ENCODE measurements at regions not wholly inside any gene's neighbourhood (a gene's known extent, or its start where the extent isn't known, plus 50 kb on each side); places are given as distances from the start of the nearest gene placed in this dataset.
"Not testable (repeated sequence)": the region's sequence is repeated elsewhere in the genome, so short reads cannot be mapped to it uniquely, and the experiment has no call there.

DNA sequence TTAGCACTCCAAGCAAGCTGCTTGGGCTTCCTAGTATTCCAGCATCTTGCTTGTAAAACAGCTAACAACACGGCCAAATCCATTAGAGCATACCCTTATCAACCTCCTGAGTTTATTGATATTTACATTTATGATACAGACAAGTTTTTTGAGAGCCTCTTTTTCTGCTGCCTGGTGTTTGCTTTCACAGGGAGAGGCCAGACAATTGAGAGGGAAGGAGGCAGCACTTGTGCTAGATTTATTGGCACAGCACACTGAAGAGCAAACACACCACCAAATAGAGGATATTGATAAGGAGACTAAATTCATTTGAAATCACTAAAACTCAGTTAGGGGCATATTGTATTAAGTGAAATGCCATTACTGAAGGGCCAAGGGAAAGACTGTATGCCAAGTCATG, 1142.3 kb upstream of the FANCL start:
- DNase-seq = no peak

DNA sequence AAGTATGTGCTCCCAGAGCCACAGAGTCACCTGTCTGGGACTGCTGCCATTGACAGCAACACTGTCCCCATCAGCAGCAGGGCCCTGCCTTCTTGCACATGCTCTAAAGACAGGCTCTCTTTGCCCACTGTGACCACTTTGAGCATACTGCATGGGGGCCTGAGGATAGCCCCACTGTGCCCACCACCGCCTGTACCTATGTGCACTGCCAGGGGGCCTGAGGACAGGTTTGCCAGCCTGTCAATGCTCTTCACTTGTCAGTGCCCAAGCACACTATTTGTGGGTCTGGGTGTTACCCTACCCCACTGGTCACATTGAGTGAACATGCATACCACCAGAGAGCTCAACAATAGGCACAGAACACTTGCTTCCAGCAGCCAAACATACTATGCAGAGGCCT, 1137.0 kb upstream of the FANCL start:
- no peak for DNase-seq

DNA sequence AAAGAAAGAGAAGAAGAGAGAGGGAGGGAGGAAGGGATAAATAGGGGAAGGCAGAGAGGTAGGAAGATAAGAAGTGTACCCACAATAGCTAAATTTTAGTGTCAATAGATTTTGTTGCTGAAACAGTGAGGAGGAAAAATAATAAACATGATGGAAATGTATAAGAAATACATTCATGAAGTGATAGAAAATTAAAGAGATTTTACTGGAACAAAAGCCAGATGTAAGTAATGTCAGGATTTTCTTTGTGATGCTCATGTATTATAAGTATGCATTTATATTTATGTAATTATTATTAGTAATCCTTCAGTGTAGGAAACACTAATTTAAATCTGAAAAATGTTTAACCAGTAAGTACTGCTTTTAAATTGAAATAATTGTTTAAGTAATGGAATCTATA, 1125.2 kb upstream of the FANCL start:
- no peak for DNase-seq

DNA sequence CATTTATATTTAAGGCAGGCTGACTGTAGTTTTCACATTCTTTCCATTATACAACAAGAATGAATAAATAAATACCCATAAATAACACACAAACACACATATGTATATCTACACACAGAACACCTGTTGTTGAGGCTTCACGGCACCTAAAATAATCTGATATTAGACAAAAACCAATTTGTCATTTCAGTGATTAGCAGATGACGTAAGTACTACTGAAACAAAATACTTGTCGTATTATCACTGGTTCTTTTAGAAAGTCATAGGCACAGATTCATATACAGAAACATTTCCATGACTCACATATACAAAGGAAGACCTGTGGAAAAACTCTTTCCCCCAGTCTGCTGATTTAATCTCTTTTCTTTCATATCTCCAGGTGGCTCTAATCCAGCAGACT, 1113.4 kb upstream of the FANCL start:
- DNase-seq = no peak

DNA sequence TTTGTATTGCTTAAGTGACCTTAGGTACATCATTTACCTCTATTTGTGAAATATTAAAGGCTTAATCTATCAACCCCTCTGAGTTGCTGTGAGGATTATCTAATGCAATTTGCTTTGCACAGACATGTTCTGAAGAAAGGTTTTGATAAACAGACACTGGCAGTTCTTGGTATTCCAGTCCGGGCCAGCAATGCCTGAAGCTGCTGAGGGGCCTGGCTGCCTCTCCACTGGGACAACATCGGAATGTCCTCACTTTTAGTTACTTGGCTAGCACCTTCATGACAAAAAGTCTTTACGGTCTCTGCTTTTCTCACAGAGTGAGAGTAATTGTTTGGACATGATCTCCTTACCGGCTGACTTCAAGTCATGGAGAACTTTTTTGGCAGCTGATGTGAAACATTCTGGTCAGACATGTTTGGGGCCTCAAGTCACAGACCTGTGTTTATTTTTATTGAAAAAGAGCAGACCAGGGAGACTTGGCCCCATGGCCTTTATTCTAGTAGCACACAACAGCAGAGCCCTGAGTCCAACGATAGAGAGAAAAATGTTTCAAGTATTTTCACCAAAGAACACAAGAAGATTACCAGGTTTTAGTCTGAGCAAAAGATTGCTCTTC, 1112.3 kb upstream of the FANCL start:
- no peak for DNase-seq

DNA sequence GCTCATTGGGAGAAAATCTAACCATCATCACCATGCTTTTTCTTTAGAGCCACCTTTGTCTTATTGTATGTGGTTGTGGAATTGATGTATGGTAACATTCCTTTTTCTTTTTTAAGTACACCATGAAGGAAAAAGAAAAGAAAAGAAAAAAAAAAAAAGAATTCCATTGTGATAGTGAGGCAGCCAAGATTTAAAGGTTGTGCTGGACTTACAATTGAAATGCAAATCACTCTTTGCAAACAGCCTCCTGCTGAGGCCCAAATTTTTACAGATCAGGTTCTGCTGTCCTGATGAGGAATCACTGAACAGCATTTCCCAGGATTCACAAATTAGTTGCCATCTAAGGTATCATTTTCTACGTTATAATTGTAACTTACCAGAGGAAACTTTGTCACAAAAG, 1101.0 kb upstream of the FANCL start:
- DNase-seq = no peak

DNA sequence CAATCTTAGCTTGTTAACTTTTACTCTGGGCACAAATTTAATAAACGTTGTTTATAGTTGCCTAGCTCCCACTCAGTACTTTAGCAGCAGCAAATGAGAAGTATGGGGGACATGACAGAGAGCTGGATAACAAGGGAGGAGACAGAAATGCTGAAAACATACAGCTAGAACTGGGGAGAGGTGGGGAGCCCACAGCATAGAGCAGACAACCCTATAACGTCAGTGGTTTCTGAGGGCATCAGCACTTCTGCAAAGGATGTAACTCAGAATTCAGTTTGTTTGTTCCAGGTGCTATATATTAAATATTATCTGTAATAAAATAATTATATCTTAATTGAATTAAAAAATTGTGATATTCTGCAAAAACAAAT, 1098.7 kb upstream of the FANCL start:
- DNase-seq = no peak

DNA sequence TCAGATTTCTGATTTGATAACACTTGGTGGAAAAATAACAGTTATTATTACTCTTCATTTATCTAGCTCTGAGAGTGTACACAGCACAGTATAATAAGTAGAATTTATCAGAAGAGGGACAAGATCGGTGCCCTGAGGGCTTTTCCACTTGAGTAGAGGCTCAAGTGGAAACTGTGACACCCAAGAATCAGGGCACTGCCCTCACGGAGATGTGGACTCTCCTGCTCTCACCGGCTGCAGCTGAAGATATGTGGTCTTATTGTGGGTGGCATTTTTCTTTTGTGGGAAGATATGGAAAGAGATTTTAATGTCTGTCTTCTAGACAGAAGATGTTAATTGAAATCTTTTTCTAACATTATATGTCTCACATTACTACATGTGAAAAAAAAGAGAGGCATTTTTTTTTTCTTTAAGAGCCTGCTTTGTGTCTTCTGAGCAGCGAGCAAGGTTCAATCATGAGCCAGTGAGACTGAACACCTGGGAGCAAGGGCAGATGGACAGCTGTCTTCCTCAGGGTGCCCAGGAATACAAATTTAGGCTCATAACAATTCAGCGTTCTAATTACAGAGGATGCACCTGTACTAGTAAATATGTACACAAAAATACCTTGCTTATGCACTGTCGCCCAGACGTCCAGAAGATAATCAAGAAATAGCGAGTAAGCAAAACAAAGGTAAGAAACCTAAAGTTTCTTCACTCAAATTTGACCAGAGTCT, 1098.2 kb upstream of the FANCL start:
- DNase-seq = no peak

DNA sequence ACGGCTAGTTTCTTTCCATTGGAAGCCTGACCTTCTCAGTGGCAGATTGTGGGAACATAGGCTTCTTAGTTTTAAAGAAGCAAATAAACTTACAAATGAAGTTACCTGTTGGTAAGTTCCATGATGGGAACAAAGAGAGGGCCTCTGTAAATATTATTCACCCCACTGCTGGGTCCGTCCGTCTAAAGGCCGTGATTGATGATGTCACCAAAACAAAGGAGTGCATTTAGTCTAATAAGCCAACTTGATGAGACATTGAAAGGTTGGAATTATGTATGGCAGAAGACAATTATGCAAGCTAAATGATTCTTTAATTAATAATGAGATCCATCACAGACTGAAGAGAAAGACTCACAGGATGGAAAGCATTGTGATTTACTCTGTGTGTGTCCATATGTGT, 1091.9 kb upstream of the FANCL start:
- DNase-seq = no peak

DNA sequence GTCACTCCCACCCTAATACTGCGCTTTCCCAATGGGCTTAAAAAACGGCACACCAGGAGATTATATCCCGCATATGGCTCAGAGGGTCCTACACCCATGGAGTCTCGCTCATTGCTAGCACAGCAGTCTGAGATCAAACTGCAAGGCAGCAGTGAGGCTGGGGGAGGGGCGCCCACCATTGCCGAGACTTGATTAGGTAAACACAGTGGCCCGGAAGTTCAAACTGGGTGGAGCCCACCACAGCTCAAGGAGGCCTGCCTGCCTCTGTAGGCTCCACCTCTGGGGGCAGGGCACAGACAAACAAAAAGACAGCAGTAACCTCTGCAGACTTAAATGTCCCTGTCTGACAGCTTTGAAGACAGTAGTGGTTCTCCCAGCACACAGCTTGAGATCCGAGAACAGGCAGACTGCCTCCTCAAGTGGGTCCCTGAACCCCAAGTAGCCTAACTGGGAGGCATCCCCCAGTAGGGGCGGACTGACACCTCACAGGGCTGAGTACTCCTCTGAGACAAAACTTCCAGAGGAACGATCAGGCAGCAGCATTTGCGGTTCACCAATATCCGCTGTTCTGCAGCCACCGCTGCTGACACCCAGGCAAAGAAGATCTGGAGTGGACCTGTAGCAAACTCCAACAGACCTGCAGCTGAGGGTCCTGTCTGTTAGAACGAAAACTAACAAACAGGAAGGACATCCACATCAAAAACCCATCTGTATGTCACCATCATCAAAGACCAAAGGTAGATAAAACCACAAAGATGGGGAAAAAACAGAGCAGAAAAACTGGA, 1085.6 kb upstream of the FANCL start:
- DNase-seq = not testable (repeated sequence)

DNA sequence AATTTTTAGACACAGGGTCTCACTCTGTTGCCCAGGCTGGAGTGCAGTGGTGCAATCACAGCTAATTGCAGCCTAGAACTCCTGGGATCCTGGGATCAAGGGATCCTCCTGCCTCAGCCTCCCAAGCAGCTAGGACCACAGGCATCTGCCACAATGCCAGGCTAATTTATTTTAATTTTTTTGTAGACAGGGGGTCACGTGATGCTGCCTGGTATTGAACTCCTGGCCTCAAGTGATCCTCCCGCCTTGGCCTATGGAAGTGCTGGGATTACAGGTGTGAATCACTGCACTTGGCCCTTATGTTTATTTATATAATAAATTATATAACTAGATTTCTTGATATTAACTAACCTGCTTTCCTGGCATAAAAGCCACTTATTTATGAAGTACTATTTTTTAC, 1081.7 kb upstream of the FANCL start:
- no peak for DNase-seq

DNA sequence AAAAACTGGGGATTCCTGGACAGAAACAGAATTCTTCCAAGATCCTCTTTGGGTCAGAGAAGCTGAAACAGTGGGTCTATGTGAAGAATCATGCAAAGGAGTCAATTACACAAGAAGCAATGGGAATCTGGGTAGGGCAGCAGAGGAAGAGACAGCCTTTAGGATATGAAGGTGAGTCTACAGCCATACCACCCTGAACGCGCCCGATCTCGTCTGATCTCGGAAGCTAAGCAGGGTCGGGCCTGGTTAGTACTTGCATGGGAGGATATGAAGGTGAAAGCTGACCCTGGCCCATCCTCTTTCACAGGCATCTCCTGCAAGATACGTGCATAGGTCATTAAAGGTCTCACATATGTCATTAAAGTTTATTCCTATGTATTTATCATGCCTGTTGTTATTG, 1080.9 kb upstream of the FANCL start:
- DNase-seq = no peak

DNA sequence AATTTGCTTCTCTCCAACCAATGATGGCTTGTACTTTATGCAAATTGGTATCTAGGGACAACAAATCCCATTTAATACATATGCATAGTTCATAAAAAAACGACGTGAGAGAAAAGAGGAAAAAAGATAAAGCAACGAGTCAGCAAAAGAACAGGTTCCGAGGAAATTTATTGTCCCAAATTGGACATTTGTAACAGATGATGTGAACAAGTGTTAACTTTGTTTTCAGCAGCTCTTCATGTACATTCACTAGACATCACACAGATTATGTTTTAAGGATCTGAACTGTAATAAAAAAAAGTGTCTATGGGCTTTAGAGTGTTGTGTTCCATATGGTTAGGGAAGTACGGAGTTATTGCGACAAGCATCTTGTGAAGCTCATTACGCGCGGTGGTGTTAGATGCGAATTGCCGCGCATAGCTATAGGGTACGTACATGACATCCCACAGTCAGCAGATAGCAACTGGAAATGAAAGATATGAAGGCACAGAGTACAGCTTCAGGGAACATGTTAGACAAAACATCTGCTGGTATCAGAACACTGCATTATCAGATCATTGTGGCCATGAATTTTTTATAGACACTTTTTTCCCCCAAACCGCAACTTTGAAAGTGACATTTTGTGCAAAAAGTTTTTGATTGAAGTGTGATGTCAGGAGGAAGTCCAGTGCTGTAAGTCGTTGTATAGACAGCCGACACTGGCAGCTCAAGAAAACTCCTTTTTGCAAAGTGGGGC, 1073.1 kb upstream of the FANCL start:
- no peak for DNase-seq

DNA sequence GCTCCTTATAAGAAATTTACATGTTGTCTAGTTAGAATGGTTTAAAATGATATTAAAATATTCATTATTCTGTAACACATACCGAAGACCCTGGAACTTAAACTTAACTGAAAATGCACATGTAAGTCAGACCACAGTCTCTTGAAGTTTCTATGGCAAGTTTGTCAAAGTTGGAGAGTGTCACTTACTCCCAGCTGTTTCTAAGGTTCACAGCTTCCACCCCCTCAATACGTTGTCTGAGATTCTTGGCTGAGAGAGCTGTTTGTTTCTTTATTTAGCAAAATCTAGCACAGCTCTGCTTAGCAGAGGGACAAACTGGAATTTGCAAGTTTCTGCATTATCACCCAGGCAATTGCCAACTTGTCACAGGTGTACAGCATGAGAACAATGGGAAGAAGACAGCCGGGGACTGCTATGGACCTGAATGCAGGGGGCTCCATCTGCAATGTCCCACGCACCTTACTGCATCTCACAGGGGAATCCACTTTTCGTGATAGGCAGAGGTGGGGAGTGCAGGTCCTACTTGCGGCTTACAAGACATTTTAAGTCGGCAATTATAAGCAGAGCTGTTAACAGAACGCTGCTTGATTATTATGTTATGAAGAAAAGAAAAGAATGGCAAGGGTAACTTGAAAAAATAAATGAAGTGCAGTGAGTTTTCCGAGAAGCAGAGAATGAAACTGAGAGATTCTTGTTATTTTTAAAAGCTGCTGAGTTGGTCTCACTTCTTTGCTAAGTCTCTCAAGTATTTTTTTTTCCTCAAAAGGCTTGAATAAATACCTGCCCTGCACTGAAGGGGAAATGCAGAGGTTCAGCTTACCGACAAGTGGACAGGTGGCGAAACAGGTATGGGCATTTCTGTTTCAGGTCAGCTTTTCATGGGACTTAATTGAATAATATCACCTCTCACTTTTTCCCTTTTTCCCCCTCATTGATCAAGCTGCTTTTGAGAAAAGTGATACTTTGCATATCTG, 1072.1 kb upstream of the FANCL start:
- DNase-seq = no peak

DNA sequence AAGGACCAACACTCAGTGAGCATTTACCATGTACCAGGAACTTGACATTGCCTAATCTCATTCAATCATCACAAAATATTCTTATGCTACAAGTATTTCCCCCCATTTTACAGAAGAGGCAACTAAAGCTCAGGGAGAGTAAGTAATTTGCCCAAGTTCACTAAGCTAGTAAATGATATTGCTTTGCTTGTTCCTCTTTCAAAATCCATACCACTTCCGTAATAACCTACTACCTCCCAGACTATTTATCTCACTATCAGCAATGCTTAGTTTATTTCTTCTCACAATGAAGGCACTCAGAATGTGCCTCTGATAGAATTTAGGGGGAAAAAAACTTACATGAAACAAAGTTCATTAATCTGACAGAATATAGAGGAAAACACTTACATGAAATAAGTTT, 1070.9 kb upstream of the FANCL start:
- DNase-seq = no peak

DNA sequence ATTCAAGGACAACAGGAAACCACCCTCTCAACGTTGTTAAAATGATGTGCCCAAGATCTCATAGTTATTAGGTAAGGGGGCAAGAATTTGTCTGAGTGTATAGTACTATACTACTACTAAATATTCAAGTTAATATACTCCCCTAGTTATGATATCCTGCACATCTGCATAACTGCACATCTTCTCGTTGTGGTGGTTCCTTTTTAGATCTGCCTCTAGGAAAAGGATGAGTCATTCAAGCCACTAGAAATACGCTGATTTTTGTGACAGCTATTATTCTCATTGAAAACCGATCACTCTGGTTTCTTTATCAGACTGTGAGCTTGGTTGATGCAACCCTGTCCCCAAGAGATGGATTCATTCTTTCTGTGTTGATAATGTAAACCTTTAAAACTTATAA, 1067.0 kb upstream of the FANCL start:
- DNase-seq = no peak

DNA sequence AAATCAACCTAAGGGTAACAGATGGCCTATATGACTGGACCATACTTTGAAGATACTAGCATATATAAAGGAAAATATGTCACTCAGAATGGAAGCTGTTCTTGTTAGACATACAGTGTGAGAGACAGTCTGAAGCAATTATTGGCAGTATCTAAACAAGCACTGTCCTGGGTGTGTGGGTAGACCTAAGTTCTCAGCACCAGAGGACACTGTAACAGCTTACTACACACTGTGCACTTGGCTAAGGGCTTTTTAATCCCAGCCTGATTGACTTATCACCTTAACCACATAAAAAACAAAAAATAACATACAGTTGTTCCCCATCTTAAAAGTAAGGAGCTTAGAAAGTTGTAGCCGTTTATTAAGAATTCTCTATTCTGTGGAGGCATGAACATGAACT, 1066.1 kb upstream of the FANCL start:
- DNase-seq = no peak

DNA sequence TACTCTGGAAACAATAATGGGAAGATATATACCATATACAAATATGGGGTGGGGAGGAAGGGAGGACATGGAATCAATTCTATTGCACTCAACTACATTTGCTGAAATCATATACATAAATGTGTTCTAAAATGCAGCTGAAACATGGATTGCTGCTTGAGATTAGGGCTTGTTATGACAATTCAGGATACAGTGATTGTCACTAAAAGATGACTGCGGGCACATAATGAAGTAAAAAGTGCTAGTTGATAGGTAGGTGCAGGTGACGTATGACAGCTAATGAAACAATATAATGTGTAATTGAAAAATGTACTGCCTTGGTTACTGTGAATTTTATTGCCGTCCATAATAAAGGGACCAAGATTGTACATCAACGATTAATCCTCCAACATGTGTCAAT, 1062.1 kb upstream of the FANCL start:
- no peak for DNase-seq

DNA sequence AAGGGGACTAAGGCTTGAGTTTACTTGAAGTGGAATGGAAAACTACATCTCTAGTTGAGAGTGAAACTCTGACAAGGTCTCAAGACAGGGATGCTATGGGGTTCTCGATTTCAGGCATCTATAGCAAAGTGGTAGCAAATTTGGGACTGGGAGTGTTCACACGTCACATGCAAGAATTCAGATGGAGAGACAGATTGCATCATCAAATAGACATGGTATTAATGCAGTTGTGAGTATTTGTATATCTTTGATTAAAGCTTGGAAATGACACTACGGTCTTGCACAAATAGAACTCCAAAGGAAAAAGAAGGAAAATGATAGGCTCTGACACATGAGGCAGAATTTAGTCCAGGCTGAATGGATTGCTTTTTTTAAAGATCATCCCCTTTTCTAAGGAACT, 1061.6 kb upstream of the FANCL start:
- DNase-seq = no peak

DNA sequence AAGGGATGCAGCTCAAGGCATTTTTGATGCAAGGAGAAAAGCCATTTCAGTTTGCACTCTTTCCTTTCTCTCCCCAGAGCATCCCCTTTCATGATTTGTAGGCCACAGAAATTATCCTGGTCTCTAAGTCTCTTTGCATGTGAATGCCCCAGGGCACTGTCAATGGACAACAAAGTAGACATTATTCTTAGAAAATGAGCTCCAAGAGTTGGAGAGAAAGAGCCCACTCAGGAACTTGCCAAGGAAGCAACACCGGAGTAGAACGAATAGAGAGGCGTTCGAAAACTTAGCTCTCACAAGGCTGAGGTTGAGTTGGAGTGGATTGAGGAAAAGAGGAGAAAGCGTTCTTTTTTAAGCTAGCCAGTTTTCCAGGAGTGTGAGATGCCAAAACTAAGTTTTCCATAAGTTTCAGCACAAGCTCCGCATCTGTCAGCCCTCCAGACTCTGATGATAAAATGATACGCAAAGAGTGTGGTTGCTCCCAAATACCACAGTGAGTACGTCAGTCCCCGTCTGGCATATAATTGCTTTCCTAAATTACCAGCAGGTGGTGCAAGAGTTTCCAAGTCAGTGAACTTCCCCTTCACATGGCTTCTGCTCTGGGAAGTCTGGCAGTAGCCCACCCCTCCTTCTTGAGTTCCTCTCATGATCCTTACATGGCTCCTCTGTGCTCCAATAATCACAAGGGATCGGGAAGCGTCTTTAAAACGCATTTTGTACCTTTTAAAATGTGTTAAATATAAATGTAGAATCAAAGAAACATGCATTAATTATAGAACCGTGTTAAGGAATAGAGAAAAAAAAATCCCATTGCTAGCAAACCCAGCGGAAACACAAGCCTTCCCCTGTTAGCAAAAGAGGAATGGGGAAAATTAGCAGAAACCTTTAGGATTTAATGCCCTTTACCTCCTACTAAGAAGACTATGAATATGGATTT, 1060.6 kb upstream of the FANCL start:
- no peak for DNase-seq

DNA sequence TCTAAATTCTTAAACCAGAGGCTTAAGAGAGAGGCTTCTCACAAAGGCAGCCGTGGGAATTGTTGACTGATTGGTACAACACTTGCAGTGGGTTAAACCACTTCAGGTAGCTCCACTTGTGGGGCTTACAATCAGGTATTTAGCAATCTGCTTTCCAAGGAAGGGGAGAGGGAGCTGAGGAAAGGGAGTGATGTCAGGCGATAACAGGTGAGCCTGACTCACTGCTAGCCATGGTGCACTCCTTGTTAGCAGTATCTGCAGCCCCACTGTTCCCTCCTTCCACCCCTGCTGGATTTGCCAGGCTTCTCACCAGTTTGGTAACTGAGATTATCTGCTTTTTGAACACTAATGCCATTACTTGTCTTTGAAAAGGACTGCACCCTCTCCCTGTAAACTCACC, 1056.7 kb upstream of the FANCL start:
- no peak for DNase-seq

All from 8988T (cell line).